Left renal cortex interstitium (tissue), 4 donors: ENCODE measurements at regions not wholly inside any gene's neighbourhood (a gene's known extent, or its start where the extent isn't known, plus 50 kb on each side); places are given as distances from the start of the nearest gene placed in this dataset.

Experiments
- DNase-seq, 4 donors: peaks; one replicate each; pipeline ENCODE4 v3.0.0-alpha.2; 2013; ENCODE audit warnings: low read depth in 4 of 4, low spot score in 2 of 4, missing footprints in 1 of 4

GRCh38 chr1:163781146-163781545 lies 459.4 kb downstream of the NUF2 start:
- DNase-seq, result no peak

GRCh38 chr1:163785868-163786405 lies 464.2 kb downstream of the NUF2 start:
- no peak for DNase-seq

GRCh38 chr1:163789911-163790310 lies 468.2 kb downstream of the NUF2 start:
- no peak for DNase-seq

GRCh38 chr1:163794551-163794950 lies 472.8 kb downstream of the NUF2 start:
- no peak for DNase-seq

- DNase-seq, result no peak
Observed at GRCh38 chr1:163796394-163796821, 474.7 kb downstream of the NUF2 start.

- no peak for DNase-seq
Observed at GRCh38 chr1:163797816-163798215, 476.1 kb downstream of the NUF2 start.

- DNase-seq, result no peak
Observed at GRCh38 chr1:163799190-163799805, 477.5 kb downstream of the NUF2 start.

- no peak for DNase-seq
Observed at GRCh38 chr1:163807331-163808049, 485.7 kb downstream of the NUF2 start.

- DNase-seq, result no peak
Observed at GRCh38 chr1:163813251-163813650, 491.5 kb downstream of the NUF2 start.

- no peak for DNase-seq
Observed at GRCh38 chr1:163820226-163820625, 498.5 kb downstream of the NUF2 start.

- no peak for DNase-seq
Observed at GRCh38 chr1:163820766-163821165, 499.0 kb downstream of the NUF2 start.

- no peak for DNase-seq
Observed at GRCh38 chr1:163821679-163822078, 499.9 kb downstream of the NUF2 start.

GRCh38 chr1:163823017-163823416 lies 501.3 kb downstream of the NUF2 start:
- no peak for DNase-seq

GRCh38 chr1:163824006-163824405 lies 502.3 kb downstream of the NUF2 start:
- DNase-seq, result no peak

- no peak for DNase-seq
Observed at GRCh38 chr1:163824490-163824889, 502.7 kb downstream of the NUF2 start.

- DNase-seq, result no peak
Observed at GRCh38 chr1:163826500-163826899, 504.7 kb downstream of the NUF2 start.

GRCh38 chr1:163834778-163835177 lies 513.0 kb downstream of the NUF2 start:
- DNase-seq, result no peak

GRCh38 chr1:163836481-163836880 lies 514.7 kb downstream of the NUF2 start:
- no peak for DNase-seq

GRCh38 chr1:163837206-163837605 lies 515.5 kb downstream of the NUF2 start:
- no peak for DNase-seq

GRCh38 chr1:163842571-163842970 lies 520.8 kb downstream of the NUF2 start:
- no peak for DNase-seq

GRCh38 chr1:163844459-163844858 lies 522.7 kb downstream of the NUF2 start:
- DNase-seq, result no peak

GRCh38 chr1:163845279-163845678 lies 523.5 kb downstream of the NUF2 start:
- no peak for DNase-seq
